ENCODE measurements at regions not wholly inside any gene's neighbourhood (a gene's known extent, or its start where the extent isn't known, plus 50 kb on each side); places are given as distances from the start of the nearest gene placed in this dataset.

DNA sequence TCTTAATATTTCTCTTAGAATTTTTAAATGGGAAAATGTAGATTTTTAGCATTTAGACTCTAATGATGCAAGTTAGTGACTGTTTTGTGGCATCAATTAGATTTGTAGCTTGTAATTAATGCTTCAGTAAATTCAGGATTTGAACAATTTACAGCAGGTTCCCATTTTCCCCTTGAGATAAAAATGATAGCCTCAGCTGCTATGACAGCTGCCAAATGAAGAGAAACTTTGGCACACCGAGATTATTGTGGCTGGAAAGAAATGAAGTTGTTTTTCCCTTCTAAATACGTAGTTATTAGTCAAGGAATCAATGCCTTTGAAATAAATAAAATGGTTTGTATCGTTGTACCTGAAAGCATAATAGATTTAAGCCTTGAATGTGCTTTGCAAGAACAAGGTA, 206.4 kb upstream of the P2RY1 start:
- TF ChIP-seq, protein P1, sequence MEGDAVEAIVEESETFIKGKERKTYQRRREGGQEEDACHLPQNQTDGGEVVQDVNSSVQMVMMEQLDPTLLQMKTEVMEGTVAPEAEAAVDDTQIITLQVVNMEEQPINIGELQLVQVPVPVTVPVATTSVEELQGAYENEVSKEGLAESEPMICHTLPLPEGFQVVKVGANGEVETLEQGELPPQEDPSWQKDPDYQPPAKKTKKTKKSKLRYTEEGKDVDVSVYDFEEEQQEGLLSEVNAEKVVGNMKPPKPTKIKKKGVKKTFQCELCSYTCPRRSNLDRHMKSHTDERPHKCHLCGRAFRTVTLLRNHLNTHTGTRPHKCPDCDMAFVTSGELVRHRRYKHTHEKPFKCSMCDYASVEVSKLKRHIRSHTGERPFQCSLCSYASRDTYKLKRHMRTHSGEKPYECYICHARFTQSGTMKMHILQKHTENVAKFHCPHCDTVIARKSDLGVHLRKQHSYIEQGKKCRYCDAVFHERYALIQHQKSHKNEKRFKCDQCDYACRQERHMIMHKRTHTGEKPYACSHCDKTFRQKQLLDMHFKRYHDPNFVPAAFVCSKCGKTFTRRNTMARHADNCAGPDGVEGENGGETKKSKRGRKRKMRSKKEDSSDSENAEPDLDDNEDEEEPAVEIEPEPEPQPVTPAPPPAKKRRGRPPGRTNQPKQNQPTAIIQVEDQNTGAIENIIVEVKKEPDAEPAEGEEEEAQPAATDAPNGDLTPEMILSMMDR (IDR thresholded peaks at IDR 0.05; ENCODE audit: low read depth, low read length), result no peak
- DNase-seq (ENCODE audit: extremely low read depth, low read depth), result no peak

DNA sequence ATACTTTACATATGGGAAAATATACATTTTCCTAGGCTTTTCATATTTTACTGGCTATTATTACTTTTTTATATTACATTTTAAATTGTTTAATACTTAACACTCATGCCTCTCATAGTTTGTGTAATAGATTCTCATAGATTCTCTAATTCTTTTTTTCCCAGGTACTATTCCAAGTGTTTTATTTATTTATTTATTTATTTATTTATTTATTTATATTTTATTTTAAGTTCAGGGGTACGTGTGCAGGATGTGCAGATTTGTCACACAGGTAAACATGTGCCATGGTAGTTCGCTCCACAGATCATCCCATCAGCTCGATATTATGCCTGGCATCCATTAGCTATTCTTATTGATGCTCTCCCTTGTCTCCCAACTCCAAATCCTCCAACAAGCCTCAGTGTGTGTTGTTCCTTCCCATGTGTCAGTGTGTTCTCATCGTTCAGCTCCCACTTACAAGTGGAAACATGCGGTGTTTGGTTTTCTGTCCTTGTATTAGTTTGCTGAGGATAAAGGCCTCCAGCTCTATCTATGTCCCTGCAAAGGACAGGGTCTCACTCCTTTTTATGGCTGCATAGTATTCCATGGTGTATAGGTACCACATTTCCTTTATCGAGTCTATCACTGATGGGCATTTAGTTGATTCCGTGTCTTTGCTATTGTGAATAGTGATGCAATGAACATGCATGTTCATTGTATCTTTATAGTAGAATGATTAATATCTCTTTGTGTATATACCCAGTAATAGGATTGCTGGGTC, 205.4 kb upstream of the P2RY1 start:
- no peak for DNase-seq (ENCODE audit: extremely low read depth, low read depth)
- TF ChIP-seq, protein P1 (IDR thresholded peaks at IDR 0.05; ENCODE audit: low read depth, low read length), result no peak

DNA sequence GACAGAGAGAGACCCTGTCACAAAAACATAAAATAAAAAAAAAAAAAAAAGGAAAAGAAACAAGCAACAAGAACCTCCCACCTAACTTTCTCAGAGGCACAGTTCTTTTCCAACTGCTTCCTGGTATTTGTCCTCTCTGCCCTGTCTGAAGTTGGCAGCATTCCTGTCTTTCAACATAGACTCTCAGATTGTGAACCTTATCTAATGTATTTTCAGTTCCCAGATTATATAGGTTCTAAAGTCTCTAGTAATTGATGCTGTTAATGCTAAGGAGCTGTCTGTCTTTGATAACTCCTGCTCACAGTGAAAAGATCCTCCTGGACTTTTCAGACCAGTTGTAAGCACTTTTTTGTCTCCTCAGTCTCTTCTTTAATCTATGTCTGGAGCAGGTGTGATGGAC, 199.5 kb upstream of the P2RY1 start:
- TF ChIP-seq, protein P1 (IDR thresholded peaks at IDR 0.05; ENCODE audit: low read depth, low read length), result no peak
- no peak for DNase-seq (ENCODE audit: extremely low read depth, low read depth)

- TF ChIP-seq, protein P1 (IDR thresholded peaks at IDR 0.05; ENCODE audit: low read depth, low read length), result no peak
- DNase-seq (ENCODE audit: extremely low read depth, low read depth), result no peak
These were observed 198.3 kb upstream of the P2RY1 start for GRCh38 chr3:152636651-152637050.

DNA sequence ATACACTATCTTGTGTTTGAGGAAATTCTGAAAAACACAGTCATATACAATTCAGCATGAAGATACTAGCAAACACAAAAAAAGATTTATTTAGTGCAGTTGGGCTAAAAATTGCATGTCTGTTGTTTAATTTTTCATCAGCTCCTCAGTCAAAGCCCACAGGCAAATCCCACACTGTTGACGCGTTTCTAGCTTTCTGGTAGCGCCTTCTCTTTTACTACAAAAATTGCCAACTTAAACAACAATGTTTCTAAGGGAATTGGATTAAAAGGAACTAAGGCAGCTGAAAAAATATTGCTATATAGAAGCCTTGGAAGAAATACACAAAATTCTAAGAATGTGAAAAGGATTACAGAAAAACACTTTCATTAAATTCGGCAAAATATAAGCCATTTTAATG, 196.7 kb upstream of the P2RY1 start:
- TF ChIP-seq, protein P1 (IDR thresholded peaks at IDR 0.05; ENCODE audit: low read depth, low read length), result no peak
- no peak for DNase-seq (ENCODE audit: extremely low read depth, low read depth)

DNA sequence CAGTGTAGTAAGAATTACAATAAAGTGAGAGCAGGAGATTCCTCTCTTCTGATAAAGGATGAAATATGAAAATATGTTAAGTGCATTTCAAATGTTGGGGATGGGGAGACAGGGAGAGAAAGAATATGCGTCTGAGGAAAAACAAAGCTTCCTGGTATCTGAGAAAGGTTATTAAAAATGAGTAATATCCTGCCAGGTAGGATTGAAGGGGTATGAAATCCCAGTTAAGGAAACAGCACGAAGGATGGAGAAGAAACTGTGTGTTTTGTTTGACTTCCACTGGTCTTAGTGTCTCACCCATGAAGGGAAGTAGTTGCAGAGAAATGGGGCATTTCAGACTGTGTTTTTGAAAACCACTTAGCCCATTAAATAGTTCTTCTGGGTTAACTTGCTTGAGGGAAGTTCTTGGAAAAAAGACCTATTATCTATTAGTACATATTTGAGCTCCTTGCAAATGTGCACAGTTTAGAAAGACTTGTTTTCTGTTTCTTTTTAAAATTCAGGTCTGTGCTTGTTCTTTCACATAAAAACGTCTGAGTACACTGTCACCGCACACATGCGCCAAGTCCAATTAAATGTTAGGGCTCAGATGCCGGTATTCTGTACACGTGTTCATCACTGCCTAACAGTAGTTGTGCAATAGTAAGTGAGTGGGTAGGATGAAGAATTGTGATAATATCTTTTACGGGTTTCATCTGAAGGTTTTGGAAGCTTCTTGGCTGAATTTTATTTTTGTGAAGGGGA, 196.1 kb upstream of the P2RY1 start:
- DNase-seq (ENCODE audit: extremely low read depth, low read depth), result no peak
- TF ChIP-seq, protein P1 (IDR thresholded peaks at IDR 0.05; ENCODE audit: low read depth, low read length), result no peak

DNA sequence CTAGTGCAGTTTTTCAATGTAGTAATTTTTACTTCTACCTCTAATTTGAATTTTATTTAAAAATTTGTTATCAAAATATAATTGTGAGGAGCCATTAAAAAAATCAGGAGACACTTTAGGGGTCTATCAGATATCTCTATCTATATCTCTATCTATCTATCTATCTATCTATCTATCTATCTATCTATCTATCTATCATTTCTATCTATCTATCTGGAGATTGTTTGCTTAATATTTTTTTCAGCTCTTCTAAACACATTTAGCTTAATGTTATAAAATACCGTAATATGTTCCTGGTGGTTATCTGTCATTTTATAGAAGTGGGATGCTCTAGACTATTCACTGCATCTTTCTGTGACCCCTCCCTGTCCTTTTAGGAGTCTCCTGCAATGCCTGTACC, 193.7 kb upstream of the P2RY1 start:
- no peak for DNase-seq (ENCODE audit: extremely low read depth, low read depth)
- TF ChIP-seq, protein P1 (IDR thresholded peaks at IDR 0.05; ENCODE audit: low read depth, low read length), result no peak

Data from AG09319 (cell line).